HFFc6 (cell line): ENCODE measurements at regions not wholly inside any gene's neighbourhood (a gene's known extent, or its start where the extent isn't known, plus 50 kb on each side); places are given as distances from the start of the nearest gene placed in this dataset.

Experiments
- DNase-seq: peaks from one replicate; pipeline ENCODE4 v3.0.0-alpha.2; 2018
- H3K27ac Mint-ChIP-seq: 2 replicates; pipeline ENCODE4 v1.8.0; 2020; ENCODE audit warnings: mild to moderate bottlenecking, mixed read lengths
- H3K27me3 Mint-ChIP-seq: 2 replicates; pipeline ENCODE4 v1.8.0; 2021; ENCODE audit warnings: mild to moderate bottlenecking, moderate library complexity, mixed read lengths; ENCODE audit not compliant: insufficient read depth
- H3K36me3 Mint-ChIP-seq: 2 replicates; pipeline ENCODE4 v1.8.0; 2021; ENCODE audit warnings: low read depth, mixed read lengths
- H3K4me1 Mint-ChIP-seq: 2 replicates; pipeline ENCODE4 v1.8.0; 2020; ENCODE audit warnings: low read depth, mixed read lengths
- H3K4me3 Mint-ChIP-seq: 2 replicates; pipeline ENCODE4 v1.8.0; 2020; ENCODE audit warnings: mild to moderate bottlenecking, moderate library complexity, mixed read lengths
- H3K9me3 Mint-ChIP-seq: 2 replicates; pipeline ENCODE4 v1.8.0; 2020; ENCODE audit warnings: mild to moderate bottlenecking, mixed read lengths
- CTCF ChIP-seq: fragments of 200-600 bp; sonication (generic); IDR thresholded peaks from 2 replicates; pipeline ENCODE4 v1.5.0; 2021; ENCODE audit warnings: antibody characterized with exemption, mild to moderate bottlenecking

GRCh38 chr1:230542681-230543080 lies 99.6 kb upstream of the COG2 start:
- no peak for TF ChIP-seq CTCF
- Mint-ChIP-seq H3K27ac (no peak overlapping the region), H3K4me3 (no peak overlapping the region), H3K9me3 (peaks cover 55% of the 10 kb centered on the region), H3K4me1 (no peaks in the 10 kb centered on the region), H3K27me3 (peaks cover 4% of the 10 kb centered on the region), H3K36me3 (no peaks in the 10 kb centered on the region; the same call in 1 of the 2 replicates)
- no peak for DNase-seq

- H3K9me3 Mint-ChIP-seq, result peaks cover 56% of the 10 kb centered on the region
- no peak overlapping the region for H3K4me3 Mint-ChIP-seq
- H3K27me3 Mint-ChIP-seq, result peaks cover 4% of the 10 kb centered on the region
- no peaks in the 10 kb centered on the region for H3K4me1 Mint-ChIP-seq
- H3K27ac Mint-ChIP-seq, result no peak overlapping the region
- DNase-seq, result no peak
- H3K36me3 Mint-ChIP-seq, result no peaks in the 10 kb centered on the region; the same call in 1 of the 2 replicates
- no peak for TF ChIP-seq CTCF
These were observed 100.2 kb upstream of the COG2 start for GRCh38 chr1:230542054-230542453.

- Mint-ChIP-seq H3K4me1 (no peaks in the 10 kb centered on the region), H3K27ac (no peak overlapping the region), H3K9me3 (peaks cover 59% of the 10 kb centered on the region), H3K27me3 (peaks cover 4% of the 10 kb centered on the region), H3K36me3 (no peaks in the 10 kb centered on the region; the same call in 1 of the 2 replicates), H3K4me3 (no peak overlapping the region)
- DNase-seq, result no peak
- TF ChIP-seq CTCF, result no peak
These were observed 101.0 kb upstream of the COG2 start for GRCh38 chr1:230541306-230541705.

GRCh38 chr1:230540421-230541155 lies 101.7 kb upstream of the COG2 start:
- no peak for TF ChIP-seq CTCF
- DNase-seq, result no peak
- Mint-ChIP-seq H3K4me3 (no peak overlapping the region), H3K9me3 (peaks cover 65% of the 10 kb centered on the region), H3K36me3 (no peaks in the 10 kb centered on the region; the same call in 1 of the 2 replicates), H3K4me1 (no peaks in the 10 kb centered on the region), H3K27ac (no peak overlapping the region), H3K27me3 (peaks cover 3% of the 10 kb centered on the region)

- Mint-ChIP-seq H3K9me3 (peaks cover 66% of the 10 kb centered on the region), H3K27ac (no peak overlapping the region), H3K36me3 (no peaks in the 10 kb centered on the region), H3K4me3 (no peak overlapping the region), H3K27me3 (peaks cover 5% of the 10 kb centered on the region), H3K4me1 (no peaks in the 10 kb centered on the region)
- no peak for TF ChIP-seq CTCF
- DNase-seq, result no peak
These were observed 104.8 kb upstream of the COG2 start for GRCh38 chr1:230537456-230537855.
